ENCODE measurements at regions not wholly inside any gene's neighbourhood (a gene's known extent, or its start where the extent isn't known, plus 50 kb on each side); places are given as distances from the start of the nearest gene placed in this dataset.
"Not testable (repeated sequence)": the region's sequence is repeated elsewhere in the genome, so short reads cannot be mapped to it uniquely, and the experiment has no call there.

GRCh38 chr15:58363118-58363517 lies 68.7 kb upstream of the LIPC start:
- peak; percentile 81 for DNase-seq

DNA sequence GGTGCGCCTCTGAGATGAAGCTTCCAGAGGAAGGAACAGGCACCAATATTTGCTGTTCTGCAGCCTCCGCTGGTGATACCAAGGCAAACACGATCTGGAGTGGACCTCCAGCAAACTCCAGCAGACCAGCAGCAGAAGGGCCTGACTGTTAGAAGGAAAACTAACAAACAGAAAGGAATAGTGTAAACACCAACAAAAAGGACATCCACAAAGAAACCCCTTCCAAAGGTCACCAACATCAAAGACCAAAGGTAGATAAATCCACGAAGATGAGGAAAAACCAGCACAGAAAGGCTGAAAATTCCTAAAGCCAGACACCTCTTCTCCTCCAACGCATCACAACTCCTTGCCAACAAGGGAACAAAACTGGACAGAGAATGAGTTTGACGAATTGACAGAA lies 68.1 kb upstream of the LIPC start:
- not testable (repeated sequence) for DNase-seq

DNA sequence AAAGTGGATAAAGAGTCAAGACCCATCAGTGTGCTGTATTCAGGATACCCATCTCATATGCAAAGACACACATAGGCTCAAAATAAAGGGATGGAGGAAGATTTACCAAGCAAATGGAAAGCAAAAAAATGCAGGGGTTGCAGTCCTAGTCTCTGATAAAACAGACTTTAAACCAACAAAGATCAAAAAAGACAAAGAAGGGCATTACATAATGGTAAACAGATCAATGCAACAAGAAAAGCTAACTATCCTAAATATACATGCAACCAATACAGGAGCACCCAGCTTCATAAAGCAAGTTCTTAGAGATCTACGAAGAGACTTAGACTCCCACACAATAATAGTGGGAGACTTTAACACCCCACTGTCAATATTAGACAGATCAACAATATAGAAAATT lies 66.7 kb upstream of the LIPC start:
- not testable (repeated sequence) for DNase-seq

GRCh38 chr15:58369261-58369701 lies 62.5 kb upstream of the LIPC start:
- peak; percentile 49 for DNase-seq

GRCh38 chr15:58369956-58370355 lies 61.8 kb upstream of the LIPC start:
- no peak for DNase-seq

DNA sequence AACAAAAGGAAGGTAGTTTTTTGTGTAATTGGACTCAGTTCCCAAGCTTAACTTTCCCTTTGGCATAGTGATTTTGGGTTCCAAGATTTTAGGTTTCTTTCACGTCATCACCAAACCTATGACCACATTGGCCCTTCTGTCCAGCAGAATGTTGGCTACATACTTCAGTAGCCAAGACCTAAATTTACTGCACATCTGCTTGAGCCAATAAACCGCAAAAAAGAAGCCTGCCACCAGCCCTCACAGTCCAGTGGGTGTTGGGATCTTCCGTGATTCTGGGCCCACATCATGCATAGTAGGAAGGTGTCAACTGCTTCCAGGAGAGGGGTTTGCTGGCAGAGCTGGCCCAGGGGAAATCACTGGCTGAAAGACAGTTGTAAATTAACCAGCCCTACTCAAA lies 57.6 kb upstream of the LIPC start:
- no peak for DNase-seq

DNA sequence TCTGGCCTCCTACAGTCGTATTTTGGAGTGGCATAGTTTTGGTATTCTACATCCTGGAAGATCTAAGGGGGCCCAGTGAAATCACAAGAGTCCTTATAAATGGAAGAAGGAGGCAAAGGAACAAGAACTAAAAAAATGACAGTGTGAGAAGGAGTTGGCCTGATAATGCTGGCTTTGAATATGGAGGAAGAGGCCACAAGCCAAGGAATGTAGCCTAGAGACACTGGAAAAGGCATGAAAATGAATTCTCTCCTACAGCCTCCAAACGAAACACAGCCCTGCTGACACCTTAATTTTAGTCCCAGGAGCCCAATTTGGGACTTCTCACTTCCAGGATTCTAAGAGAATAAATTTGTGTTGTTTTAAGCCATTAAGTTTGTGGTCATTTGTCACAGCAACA lies 54.6 kb upstream of the LIPC start:
- no peak for DNase-seq

DNA sequence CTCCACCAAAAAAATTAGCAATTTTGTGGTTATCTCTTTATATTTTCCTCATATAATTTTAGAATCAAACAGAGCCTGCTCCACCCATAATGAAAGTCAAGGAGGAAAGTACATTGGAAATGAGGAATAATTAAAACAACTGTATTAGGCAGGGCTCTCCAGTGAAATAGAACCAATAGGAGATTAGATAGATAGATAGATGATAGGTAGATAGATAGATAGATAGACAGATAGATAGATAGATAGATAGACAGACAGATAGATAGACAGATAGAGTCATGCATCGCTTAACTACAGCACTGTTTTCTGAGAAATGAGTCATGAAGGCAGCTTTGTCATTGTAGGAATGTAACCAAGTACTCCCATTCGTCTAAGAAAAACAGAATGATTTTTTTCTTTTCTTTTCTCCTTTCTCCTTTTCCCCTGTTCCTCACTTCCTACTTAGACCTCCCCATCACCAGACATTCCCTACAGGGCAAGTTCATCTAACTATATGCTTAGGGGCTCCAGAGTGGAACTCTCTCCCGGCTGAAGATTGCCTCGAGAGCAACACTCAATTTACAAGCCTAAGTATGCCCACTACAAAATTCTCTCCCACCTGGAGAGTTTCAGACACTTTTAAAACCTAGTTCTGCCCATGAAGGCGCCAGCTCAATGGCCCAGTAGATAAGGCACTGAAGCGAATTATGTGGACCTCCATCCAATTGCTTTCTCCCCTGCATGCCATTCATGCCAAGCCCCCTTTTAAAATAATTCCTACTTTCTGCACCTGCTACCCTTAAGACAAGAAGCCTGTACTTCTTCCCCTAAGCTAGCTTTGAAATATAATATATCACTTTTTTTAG lies 53.3 kb upstream of the LIPC start:
- no peak for DNase-seq

GRCh38 chr15:58379454-58379853 lies 52.3 kb upstream of the LIPC start:
- not testable (repeated sequence) for DNase-seq

GRCh38 chr15:58380280-58380945 lies 51.4 kb upstream of the LIPC start:
- DNase-seq, result no peak

- no peak for DNase-seq
Measured at GRCh38 chr15:58381697-58382096, 50.1 kb upstream of the LIPC start.

All from hematopoietic multipotent progenitor cell treated with erythropoietin and hydrocortisone succinate and interleukin-3 and kit ligand, for 4 days (in vitro differentiated cells).